ENCODE measurements at regions not wholly inside any gene's neighbourhood (a gene's known extent, or its start where the extent isn't known, plus 50 kb on each side); places are given as distances from the start of the nearest gene placed in this dataset.
"Not testable (repeated sequence)": the region's sequence is repeated elsewhere in the genome, so short reads cannot be mapped to it uniquely, and the experiment has no call there.

GRCh38 chr15:70579766-70580165 lies 183.6 kb downstream of the UACA start:
- no peak for TF ChIP-seq CTCF (conservative IDR thresholded peaks at IDR 0.05; ENCODE audit: low read depth, low read length)

GRCh38 chr15:70578196-70578595 lies 185.2 kb downstream of the UACA start:
- no peak for TF ChIP-seq CTCF (conservative IDR thresholded peaks at IDR 0.05; ENCODE audit: low read depth, low read length)
- no peak overlapping the region for H3K4me3 ChIP-seq (ENCODE audit: low read length)
- DNase-seq (ENCODE audit: low read depth), result no peak

More at GRCh38 chr15:70579766-70580165, 183.6 kb downstream of the UACA start:
- H3K4me3 ChIP-seq (ENCODE audit: low read length), result no peak overlapping the region
- no peak for DNase-seq (ENCODE audit: low read depth)

GRCh38 chr15:70576696-70577095 lies 186.7 kb downstream of the UACA start:
- no peak for DNase-seq (ENCODE audit: low read depth)
- H3K4me3 ChIP-seq (ENCODE audit: low read length), result no peak overlapping the region
- TF ChIP-seq CTCF (conservative IDR thresholded peaks at IDR 0.05; ENCODE audit: low read depth, low read length), result no peak

- H3K4me3 ChIP-seq (ENCODE audit: low read length), result no peak overlapping the region
- DNase-seq (ENCODE audit: low read depth), result no peak
- no peak for TF ChIP-seq CTCF (conservative IDR thresholded peaks at IDR 0.05; ENCODE audit: low read depth, low read length)
Measured at GRCh38 chr15:70576276-70576675, 187.1 kb downstream of the UACA start.

- no peak overlapping the region for H3K4me3 ChIP-seq (ENCODE audit: low read length)
- DNase-seq (ENCODE audit: low read depth), result no peak
Measured at GRCh38 chr15:70575231-70576226, 187.8 kb downstream of the UACA start.

GRCh38 chr15:70574325-70574724 lies 189.0 kb downstream of the UACA start:
- H3K4me3 ChIP-seq (ENCODE audit: low read length); DNase-seq (ENCODE audit: low read depth): not testable (repeated sequence)

More at GRCh38 chr15:70575231-70576226, 187.8 kb downstream of the UACA start:
- TF ChIP-seq CTCF (conservative IDR thresholded peaks at IDR 0.05; ENCODE audit: low read depth, low read length), result no peak

GRCh38 chr15:70573121-70573850 lies 190.1 kb downstream of the UACA start:
- H3K4me3 ChIP-seq (ENCODE audit: low read length), result no peak overlapping the region
- no peak for TF ChIP-seq CTCF (conservative IDR thresholded peaks at IDR 0.05; ENCODE audit: low read depth, low read length)

More at GRCh38 chr15:70573121-70573850, 190.1 kb downstream of the UACA start:
- DNase-seq (ENCODE audit: low read depth), result no peak
